OCI-LY3 (cell line): ENCODE measurements at regions not wholly inside any gene's neighbourhood (a gene's known extent, or its start where the extent isn't known, plus 50 kb on each side); places are given as distances from the start of the nearest gene placed in this dataset.

Experiments used
- CTCF ChIP-seq: fragments of 200-600, 300-600 bp; sonication (generic); IDR thresholded peaks from 2 replicates; pipeline ENCODE4 v1.5.1; 2014; ENCODE audit warnings: antibody characterized with exemption, low read length, low read depth
- EZH2phosphoT487 ChIP-seq: fragments of 200-600 bp; shearing (Covaris generic); IDR thresholded peaks from 2 replicates; pipeline ENCODE4 v1.6.1; 2018; ENCODE audit warnings: antibody characterized with exemption, mixed run types, low read depth

GRCh38 chr3:189502256-189502655, 128.9 kb upstream of the TP63 start:
- TF ChIP-seq CTCF (no peak), EZH2phosphoT487 (no peak)
